ENCODE measurements at regions not wholly inside any gene's neighbourhood (a gene's known extent, or its start where the extent isn't known, plus 50 kb on each side); places are given as distances from the start of the nearest gene placed in this dataset.

- Histone ChIP-seq H3K4me2 (ENCODE audit: low read length) (no peak overlapping the region), H3K36me3 (ENCODE audit: insufficient read depth, low read length) (no peaks in the 10 kb centered on the region), H2AFZ (ENCODE audit: low read length) (no peak overlapping the region), H3K9me3 (ENCODE audit: low read length) (no peaks in the 10 kb centered on the region), H3K79me2 (ENCODE audit: insufficient read depth, low read depth, low read length) (no peaks in the 10 kb centered on the region), H3K4me3 (ENCODE audit: low read depth, low read length, poor library complexity, severe bottlenecking) (no peak overlapping the region), H3K27ac (ENCODE audit: low read depth, low read length, poor library complexity, severe bottlenecking) (no peak overlapping the region), H4K20me1 (ENCODE audit: insufficient read depth, low read length) (no peaks in the 10 kb centered on the region), H3K4me1 (ENCODE audit: insufficient read depth, low read length, poor library complexity, severe bottlenecking) (no peaks in the 10 kb centered on the region), H3K9me2 (ENCODE audit: insufficient read depth, low read length) (no peaks in the 10 kb centered on the region)
- no peak for TF ChIP-seq EZH2phosphoT487 (IDR thresholded peaks at IDR 0.05; ENCODE audit: borderline replicate concordance, low read depth, low read length)
- TF ChIP-seq, protein P1, sequence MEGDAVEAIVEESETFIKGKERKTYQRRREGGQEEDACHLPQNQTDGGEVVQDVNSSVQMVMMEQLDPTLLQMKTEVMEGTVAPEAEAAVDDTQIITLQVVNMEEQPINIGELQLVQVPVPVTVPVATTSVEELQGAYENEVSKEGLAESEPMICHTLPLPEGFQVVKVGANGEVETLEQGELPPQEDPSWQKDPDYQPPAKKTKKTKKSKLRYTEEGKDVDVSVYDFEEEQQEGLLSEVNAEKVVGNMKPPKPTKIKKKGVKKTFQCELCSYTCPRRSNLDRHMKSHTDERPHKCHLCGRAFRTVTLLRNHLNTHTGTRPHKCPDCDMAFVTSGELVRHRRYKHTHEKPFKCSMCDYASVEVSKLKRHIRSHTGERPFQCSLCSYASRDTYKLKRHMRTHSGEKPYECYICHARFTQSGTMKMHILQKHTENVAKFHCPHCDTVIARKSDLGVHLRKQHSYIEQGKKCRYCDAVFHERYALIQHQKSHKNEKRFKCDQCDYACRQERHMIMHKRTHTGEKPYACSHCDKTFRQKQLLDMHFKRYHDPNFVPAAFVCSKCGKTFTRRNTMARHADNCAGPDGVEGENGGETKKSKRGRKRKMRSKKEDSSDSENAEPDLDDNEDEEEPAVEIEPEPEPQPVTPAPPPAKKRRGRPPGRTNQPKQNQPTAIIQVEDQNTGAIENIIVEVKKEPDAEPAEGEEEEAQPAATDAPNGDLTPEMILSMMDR (conservative IDR thresholded peaks at IDR 0.05; ENCODE audit: low read length): no peak
- no TSS peak for BruUV-seq (replicated peaks)
- intact Hi-C loops (cut with micrococcal nuclease; ENCODE audit: unreplicated experiment): no loop called here
- POLR2A ChIA-PET: no interaction called here
- no peak for DNase-seq (ENCODE audit: low spot score)
- CTCF ChIA-PET (ENCODE audit: unreplicated experiment): no interaction called here
Observed at GRCh38 chrY:15968800-15969199, 1444.5 kb downstream of the NLGN4Y start.

DNA sequence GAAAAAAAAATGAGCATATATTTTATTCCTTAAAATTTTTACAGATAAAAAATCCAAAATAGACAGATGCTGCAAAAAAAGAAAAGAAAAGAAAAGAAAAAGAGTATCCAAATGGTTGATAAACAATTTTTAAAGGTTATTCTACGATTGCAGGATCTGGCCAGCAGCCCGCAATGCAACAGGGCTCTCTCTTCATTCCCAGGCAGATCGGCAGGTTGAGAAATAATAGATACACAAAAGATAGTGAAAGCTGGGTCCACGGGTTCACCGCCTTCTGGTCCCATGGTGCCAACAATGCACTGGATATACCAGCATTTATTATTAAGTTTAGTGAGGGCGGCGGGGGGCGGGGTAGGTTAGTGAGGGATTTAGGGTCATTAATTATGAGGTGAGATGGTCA lies 1448.9 kb downstream of the NLGN4Y start:
- no peaks in the 10 kb centered on the region for H4K20me1 ChIP-seq (ENCODE audit: insufficient read depth, low read length)
- no peak overlapping the region for H3K27ac ChIP-seq (ENCODE audit: low read depth, low read length, poor library complexity, severe bottlenecking)
- H3K9me2 ChIP-seq (ENCODE audit: insufficient read depth, low read length): no peaks in the 10 kb centered on the region
- BruUV-seq (replicated peaks): no TSS peak
- DNase-seq (ENCODE audit: low spot score): no peak
- no peaks in the 10 kb centered on the region for H3K9me3 ChIP-seq (ENCODE audit: low read length)
- no peaks in the 10 kb centered on the region for H3K79me2 ChIP-seq (ENCODE audit: insufficient read depth, low read depth, low read length)
- H3K36me3 ChIP-seq (ENCODE audit: insufficient read depth, low read length): no peaks in the 10 kb centered on the region
- no peak overlapping the region for H2AFZ ChIP-seq (ENCODE audit: low read length)
- no peaks in the 10 kb centered on the region for H3K4me1 ChIP-seq (ENCODE audit: insufficient read depth, low read length, poor library complexity, severe bottlenecking)
- CTCF ChIA-PET (ENCODE audit: unreplicated experiment): no interaction called here
- intact Hi-C loops (cut with micrococcal nuclease; ENCODE audit: unreplicated experiment): no loop called here
- POLR2A ChIA-PET: interaction anchor here (0.6 kb wide), 1 partner anchor 233 kb away, joined by 3 read pairs; no protein-coding TSS in a partner anchor
- no peak overlapping the region for H3K4me3 ChIP-seq (ENCODE audit: low read depth, low read length, poor library complexity, severe bottlenecking)
- TF ChIP-seq, protein P1 (conservative IDR thresholded peaks at IDR 0.05; ENCODE audit: low read length): no peak
- no peak for TF ChIP-seq EZH2phosphoT487 (IDR thresholded peaks at IDR 0.05; ENCODE audit: borderline replicate concordance, low read depth, low read length)
- H3K4me2 ChIP-seq (ENCODE audit: low read length): no peak overlapping the region

- ChIA-PET CTCF (ENCODE audit: unreplicated experiment) (no interaction called here), POLR2A (no interaction called here)
- no peaks in the 10 kb centered on the region for H4K20me1 ChIP-seq (ENCODE audit: insufficient read depth, low read length)
- no peak overlapping the region for H3K27ac ChIP-seq (ENCODE audit: low read depth, low read length, poor library complexity, severe bottlenecking)
- no peaks in the 10 kb centered on the region for H3K79me2 ChIP-seq (ENCODE audit: insufficient read depth, low read depth, low read length)
- H3K4me3 ChIP-seq (ENCODE audit: low read depth, low read length, poor library complexity, severe bottlenecking): no peak overlapping the region
- TF ChIP-seq EZH2phosphoT487 (IDR thresholded peaks at IDR 0.05; ENCODE audit: borderline replicate concordance, low read depth, low read length): no peak
- TF ChIP-seq, protein P1 (conservative IDR thresholded peaks at IDR 0.05; ENCODE audit: low read length): no peak
- no peaks in the 10 kb centered on the region for H3K4me1 ChIP-seq (ENCODE audit: insufficient read depth, low read length, poor library complexity, severe bottlenecking)
- H3K9me2 ChIP-seq (ENCODE audit: insufficient read depth, low read length): no peaks in the 10 kb centered on the region
- no peak overlapping the region for H2AFZ ChIP-seq (ENCODE audit: low read length)
- no TSS peak for BruUV-seq (replicated peaks)
- no peak overlapping the region for H3K4me2 ChIP-seq (ENCODE audit: low read length)
- H3K36me3 ChIP-seq (ENCODE audit: insufficient read depth, low read length): no peaks in the 10 kb centered on the region
- DNase-seq (ENCODE audit: low spot score): no peak
- intact Hi-C loops (cut with micrococcal nuclease; ENCODE audit: unreplicated experiment): no loop called here
- H3K9me3 ChIP-seq (ENCODE audit: low read length): no peaks in the 10 kb centered on the region
Observed at GRCh38 chrY:15976771-15977170, 1452.4 kb downstream of the NLGN4Y start.
